D721Med (cell line): ENCODE measurements at regions not wholly inside any gene's neighbourhood (a gene's known extent, or its start where the extent isn't known, plus 50 kb on each side); places are given as distances from the start of the nearest gene placed in this dataset.

Source experiments
- DNase-seq: peaks from one replicate; pipeline ENCODE4 v3.0.0; 2011; ENCODE audit warnings: low spot score; ENCODE audit not compliant: insufficient read length
- FAIRE-seq: peaks from 2 replicates; lab custom pipeline; 2011; peaks lifted over from hg19 to GRCh38; lab: Jason Lieb, UNC
- TF ChIP-seq, protein P1 (sequence below): IDR thresholded peaks from 2 replicates; pipeline ENCODE4 v1.5.1; 2012; ENCODE audit warnings: mild to moderate bottlenecking, control low read depth; ENCODE audit not compliant: insufficient read depth; ENCODE audit errors: missing control alignments

DNA sequence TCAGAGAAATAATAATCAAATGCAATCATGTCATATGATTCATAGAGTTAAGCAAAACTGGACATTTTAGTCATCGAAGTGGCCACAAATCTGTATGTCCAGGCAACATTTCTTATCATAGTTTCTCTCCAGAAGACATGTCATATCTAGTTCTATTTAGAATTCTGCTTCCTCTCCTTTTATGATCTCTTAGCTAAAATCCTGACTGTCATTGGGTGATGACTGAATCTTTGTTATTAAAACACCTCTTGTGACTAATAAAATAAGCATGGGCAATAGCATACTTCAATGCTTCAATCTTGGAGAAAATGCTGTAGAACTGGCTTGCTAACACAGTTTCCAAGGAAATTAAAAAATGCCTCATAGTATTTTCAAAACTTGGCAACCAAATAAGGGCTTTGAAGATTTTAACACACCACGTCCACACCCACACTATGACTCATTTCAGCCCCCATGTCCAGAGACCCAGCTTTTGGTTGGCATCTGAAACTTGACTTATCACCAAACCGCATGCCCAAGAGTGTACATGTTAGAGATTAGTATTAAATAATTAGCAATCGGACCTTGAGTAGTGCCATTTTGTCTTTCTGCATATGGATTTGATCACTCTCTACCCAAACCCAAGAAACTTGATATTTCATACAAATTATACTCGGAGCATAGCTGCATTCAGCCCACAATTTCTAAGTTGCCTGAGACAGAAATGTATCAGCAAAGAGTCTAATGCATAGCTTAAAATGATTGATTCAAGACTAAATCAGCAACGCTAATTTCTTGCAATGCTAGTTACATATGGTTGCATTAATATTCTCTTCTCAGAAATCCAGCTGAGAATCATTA lies 106.5 kb upstream of the ETAA1 start:
- no peak for FAIRE-seq
- no peak for DNase-seq
- TF ChIP-seq, protein P1, sequence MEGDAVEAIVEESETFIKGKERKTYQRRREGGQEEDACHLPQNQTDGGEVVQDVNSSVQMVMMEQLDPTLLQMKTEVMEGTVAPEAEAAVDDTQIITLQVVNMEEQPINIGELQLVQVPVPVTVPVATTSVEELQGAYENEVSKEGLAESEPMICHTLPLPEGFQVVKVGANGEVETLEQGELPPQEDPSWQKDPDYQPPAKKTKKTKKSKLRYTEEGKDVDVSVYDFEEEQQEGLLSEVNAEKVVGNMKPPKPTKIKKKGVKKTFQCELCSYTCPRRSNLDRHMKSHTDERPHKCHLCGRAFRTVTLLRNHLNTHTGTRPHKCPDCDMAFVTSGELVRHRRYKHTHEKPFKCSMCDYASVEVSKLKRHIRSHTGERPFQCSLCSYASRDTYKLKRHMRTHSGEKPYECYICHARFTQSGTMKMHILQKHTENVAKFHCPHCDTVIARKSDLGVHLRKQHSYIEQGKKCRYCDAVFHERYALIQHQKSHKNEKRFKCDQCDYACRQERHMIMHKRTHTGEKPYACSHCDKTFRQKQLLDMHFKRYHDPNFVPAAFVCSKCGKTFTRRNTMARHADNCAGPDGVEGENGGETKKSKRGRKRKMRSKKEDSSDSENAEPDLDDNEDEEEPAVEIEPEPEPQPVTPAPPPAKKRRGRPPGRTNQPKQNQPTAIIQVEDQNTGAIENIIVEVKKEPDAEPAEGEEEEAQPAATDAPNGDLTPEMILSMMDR: no peak

DNA sequence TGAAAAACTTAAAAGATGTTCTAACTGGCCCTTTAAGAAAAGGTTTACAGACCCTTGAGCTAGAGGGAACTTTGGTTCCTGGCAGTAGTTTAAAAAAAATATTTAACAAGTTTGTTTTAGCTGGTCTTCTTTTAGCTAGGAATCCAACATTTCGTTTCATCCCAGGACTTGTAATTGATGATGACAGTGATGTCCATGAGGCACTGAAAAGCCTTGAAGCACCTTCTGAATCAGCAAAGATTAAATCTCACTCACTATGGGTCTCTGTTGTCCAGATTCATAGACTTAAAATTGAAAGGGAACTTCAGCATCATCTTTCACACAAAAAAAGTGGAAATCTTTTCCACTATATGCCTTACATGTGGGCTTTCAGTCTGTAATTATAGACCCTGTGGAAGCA lies 102.9 kb upstream of the ETAA1 start:
- DNase-seq (no peak), FAIRE-seq (no peak)
- TF ChIP-seq, protein P1: no peak

DNA sequence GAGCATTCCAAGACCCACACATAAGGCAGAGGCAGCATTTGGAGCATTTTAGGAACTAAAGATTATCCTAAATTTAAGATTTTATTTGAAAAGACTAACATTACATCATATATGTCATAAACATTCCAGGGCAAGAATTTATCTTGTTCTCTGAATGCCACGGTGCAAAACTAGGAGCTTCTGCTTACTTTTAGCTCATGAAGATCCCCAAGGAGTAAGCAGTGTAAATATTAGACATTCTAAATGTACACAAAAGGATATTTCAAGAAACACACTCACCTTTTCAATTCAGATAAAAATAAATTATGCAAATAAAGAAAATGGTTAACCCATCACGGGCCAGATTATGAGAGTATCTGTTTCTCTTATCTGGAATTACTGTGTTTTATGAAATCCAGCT lies 101.7 kb upstream of the ETAA1 start:
- FAIRE-seq: no peak
- TF ChIP-seq, protein P1: no peak
- DNase-seq: no peak

DNA sequence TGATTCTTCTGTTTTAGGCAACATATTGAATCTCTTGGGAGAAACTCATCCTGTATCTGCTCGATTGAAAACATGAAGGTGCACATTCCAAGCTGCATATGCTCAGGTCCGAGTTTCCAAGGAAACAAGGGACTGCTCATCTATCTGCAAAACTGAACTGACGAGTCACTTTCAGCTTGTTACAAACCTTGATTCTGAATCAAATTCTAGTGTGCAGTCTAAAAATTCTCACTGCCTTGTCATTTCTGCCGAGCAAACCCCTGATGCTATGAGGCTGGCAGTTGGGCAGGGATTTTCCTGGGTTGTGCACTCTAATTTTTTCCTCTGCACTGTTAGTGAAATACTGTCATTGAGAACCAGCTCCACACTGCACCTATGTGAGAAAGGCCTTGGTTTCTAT lies 101.3 kb upstream of the ETAA1 start:
- DNase-seq (no peak), FAIRE-seq (no peak)
- TF ChIP-seq, protein P1: no peak

DNA sequence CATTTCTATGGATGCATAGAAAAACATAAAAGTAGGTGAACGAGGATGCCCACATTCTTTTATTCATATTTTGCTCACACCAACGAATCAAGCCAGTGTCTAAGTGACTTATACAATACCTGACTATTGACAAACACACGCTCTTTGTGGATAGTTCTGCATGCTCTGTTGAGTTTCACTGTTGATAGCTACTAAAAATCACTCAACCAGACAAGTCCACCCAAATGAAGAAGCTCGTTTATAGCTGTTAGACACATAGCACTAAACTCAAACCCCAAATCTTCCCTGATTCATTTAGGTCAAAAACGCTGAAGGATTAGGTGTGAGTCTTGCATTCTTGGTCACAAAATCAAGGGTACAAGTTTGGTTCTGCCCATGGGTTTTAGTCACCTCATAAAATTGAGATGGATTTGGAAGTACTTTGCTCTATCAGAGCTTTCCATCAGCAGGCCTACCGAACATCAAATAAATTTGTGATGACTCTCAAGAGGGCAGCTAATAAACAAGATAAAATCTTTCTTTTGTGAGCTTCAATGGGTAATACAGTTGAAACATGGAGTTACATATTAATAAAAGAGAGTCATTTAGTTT lies 92.7 kb upstream of the ETAA1 start:
- FAIRE-seq: no peak
- TF ChIP-seq, protein P1: no peak
- DNase-seq: no peak

DNA sequence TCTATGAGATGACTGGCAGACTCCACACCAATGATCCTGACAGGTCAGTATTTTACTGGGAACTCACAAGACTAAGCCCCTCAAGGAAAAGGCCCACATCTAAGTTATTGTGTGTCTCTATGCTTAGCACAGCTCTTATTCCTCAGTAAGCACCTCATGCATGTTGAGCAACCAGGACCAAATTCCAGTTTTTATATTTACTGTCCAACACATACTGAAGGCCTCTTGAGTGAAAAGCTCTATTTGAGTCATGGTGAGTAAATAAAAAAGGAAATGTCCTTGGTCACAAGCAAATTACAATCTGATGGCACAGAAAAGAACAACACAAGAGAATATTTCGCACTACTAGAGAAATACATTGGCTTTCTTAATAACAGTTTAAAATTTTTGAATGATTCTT lies 87.9 kb upstream of the ETAA1 start:
- DNase-seq (no peak), FAIRE-seq (no peak)
- TF ChIP-seq, protein P1: no peak

DNA sequence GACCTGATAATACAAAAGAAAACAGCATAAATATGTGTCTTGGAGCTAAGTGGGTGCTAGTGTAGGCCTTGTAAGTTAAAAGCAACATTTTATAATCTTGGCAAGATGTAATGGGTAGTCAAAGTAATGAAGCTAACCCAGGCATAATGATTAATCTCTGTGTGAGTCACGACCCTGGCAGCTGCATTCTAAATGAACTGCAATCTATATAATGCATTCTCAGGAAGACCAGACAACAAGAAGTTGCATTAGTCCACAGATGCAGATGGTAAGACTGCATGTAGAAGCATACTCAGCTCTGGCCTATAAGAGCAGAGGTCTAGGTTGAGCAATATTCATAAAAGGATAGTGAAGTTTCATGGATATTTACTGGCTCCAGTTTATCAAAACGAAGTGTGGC lies 85.6 kb upstream of the ETAA1 start:
- TF ChIP-seq, protein P1: no peak
- FAIRE-seq (no peak), DNase-seq (no peak)
